ENCODE measurements at regions not wholly inside any gene's neighbourhood (a gene's known extent, or its start where the extent isn't known, plus 50 kb on each side); places are given as distances from the start of the nearest gene placed in this dataset.

DNA sequence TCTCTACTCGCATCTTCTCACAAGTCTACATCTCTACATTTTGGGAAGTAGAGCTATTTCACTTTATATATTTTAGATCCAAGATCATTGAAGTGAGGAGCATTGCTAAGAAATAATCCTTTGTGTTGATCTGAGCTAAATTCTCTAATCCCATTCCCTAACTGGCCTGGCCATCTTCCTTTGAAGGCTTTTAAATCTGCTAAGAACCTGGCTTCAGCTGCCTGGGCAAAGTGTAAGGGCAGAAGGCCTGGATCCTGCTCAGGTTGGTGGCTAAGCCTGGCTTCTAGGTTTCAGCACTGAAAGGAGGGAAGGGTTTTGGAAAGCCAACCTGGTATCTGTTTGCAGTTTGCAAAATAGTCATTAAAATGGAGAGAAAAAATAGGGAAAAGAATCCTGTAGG is 167.6 kb downstream of the BRINP2 start:
- no peak for TF ChIP-seq POLR2A (IDR thresholded peaks at IDR 0.05)
- TF ChIP-seq, protein P1, sequence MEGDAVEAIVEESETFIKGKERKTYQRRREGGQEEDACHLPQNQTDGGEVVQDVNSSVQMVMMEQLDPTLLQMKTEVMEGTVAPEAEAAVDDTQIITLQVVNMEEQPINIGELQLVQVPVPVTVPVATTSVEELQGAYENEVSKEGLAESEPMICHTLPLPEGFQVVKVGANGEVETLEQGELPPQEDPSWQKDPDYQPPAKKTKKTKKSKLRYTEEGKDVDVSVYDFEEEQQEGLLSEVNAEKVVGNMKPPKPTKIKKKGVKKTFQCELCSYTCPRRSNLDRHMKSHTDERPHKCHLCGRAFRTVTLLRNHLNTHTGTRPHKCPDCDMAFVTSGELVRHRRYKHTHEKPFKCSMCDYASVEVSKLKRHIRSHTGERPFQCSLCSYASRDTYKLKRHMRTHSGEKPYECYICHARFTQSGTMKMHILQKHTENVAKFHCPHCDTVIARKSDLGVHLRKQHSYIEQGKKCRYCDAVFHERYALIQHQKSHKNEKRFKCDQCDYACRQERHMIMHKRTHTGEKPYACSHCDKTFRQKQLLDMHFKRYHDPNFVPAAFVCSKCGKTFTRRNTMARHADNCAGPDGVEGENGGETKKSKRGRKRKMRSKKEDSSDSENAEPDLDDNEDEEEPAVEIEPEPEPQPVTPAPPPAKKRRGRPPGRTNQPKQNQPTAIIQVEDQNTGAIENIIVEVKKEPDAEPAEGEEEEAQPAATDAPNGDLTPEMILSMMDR (IDR thresholded peaks at IDR 0.05), result no peak
